Tibial nerve (tissue), 3 donors: ENCODE measurements at regions not wholly inside any gene's neighbourhood (a gene's known extent, or its start where the extent isn't known, plus 50 kb on each side); places are given as distances from the start of the nearest gene placed in this dataset.

Experiments
- POLR2A ChIP-seq, 2 donors: fragments of 450-650 bp; IDR thresholded peaks; one replicate each; pipeline ENCODE4 v1.6.1; 2017; ENCODE audit warnings: antibody characterized with exemption in 2 of 2, mild to moderate bottlenecking in 2 of 2, moderate library complexity in 2 of 2
- TF ChIP-seq, protein P1 (sequence below), 5 experiments: fragments of 200-600 bp in 3 of 5; fragments of 450-650 bp in 2 of 5; sonication (generic) in 3 of 5; IDR thresholded peaks; one replicate each; pipeline ENCODE4 v1.5.1; 2016 to 2019; ENCODE audit warnings: antibody characterized with exemption in 5 of 5, mild to moderate bottlenecking in 3 of 5, moderate library complexity in 2 of 5

DNA sequence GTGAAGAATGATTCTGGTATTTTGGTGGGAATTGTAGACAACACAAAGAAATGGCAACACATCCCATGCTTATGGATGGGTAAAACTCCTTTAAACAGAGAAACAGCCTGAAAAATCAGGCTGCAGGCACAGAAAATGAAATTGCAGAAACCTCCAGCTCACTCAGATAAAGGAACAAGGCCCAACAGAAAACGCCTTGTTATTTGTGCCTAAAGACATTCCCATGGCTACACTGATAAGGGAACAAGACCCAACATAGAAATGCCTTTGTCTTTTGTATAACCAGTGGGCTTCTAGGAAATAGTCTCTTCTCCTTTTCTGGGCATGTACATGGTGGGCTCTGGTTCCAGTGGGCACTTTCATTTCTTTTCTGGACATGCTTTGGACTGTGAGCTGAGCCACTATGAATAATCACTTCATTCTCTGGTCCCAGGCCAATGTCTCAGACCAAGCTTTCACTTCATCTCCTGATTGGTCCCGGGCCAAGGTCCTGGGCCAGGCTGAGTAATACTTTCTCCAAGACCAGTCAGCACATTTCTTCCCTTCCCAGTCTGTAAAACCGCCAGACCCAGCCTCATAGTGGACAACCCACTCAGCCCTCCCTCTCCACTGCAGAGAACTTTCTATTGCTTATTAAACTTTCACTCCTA lies 160.5 kb downstream of the TBX22 start:
- TF ChIP-seq, protein P1, sequence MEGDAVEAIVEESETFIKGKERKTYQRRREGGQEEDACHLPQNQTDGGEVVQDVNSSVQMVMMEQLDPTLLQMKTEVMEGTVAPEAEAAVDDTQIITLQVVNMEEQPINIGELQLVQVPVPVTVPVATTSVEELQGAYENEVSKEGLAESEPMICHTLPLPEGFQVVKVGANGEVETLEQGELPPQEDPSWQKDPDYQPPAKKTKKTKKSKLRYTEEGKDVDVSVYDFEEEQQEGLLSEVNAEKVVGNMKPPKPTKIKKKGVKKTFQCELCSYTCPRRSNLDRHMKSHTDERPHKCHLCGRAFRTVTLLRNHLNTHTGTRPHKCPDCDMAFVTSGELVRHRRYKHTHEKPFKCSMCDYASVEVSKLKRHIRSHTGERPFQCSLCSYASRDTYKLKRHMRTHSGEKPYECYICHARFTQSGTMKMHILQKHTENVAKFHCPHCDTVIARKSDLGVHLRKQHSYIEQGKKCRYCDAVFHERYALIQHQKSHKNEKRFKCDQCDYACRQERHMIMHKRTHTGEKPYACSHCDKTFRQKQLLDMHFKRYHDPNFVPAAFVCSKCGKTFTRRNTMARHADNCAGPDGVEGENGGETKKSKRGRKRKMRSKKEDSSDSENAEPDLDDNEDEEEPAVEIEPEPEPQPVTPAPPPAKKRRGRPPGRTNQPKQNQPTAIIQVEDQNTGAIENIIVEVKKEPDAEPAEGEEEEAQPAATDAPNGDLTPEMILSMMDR (IDR thresholded peaks at IDR 0.05), result no peak
- TF ChIP-seq POLR2A (IDR thresholded peaks at IDR 0.05), result no peak
